Left ventricle myocardium superior (tissue), 1 donor: ENCODE measurements at regions not wholly inside any gene's neighbourhood (a gene's known extent, or its start where the extent isn't known, plus 50 kb on each side); places are given as distances from the start of the nearest gene placed in this dataset.
A peak's percentile ranks its signal among the peaks of the same experiment; 100 is the strongest.

Experiments
- ATAC-seq: fragments of 200-7000 bp; cut with Tn5 transposase; one replicate; pipeline ENCODE4 v1.9.1; 2020; ENCODE audit warnings: mild to moderate bottlenecking, moderate library complexity
- DNase-seq: peaks from one replicate; pipeline ENCODE4 v3.0.0-alpha.2; 2020
- intact Hi-C: fragments of 100-400 bp; cut with micrococcal nuclease; formaldehyde crosslinking; loops from one replicate; pipeline ENCODE4 v1.11.0; 2022
- donor health status: DM: no; HTN: yes; CAD: no; lungs with severe emphysema.

DNA sequence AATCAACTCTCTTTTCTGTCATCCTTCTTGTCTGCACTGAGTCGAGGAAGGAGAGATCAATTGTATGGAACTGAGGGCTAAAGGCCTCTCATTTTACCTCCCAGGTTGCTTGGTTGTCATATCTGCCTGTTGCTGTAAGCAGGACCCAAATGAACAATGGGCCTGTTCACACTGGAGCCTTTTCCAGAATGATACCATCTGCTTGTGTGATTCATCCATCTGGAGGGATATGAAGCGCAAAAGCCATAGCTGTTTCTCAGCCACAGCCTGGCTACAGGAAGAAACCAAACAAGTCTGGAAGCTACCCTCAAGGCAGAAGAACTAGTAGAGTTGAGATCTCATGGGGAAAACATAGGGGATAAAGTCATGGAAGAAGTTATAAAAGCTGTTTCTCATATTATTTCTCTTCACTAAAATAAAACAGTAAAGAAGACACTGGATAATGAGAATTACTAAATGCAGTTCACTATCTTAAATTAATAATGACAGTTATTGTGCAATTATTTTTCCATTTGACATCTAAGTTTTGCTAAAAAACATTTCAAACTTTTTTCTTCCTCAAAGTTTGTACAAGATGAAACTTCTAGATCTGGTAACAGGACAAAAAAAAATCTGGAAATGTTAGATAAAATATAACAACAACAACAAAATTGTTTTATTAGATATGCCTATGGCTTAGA is 106.3 kb downstream of the SPTSSA start:
- ATAC-seq = peak; percentile 94
- intact Hi-C loops = no loop called here
- DNase-seq = no peak

DNA sequence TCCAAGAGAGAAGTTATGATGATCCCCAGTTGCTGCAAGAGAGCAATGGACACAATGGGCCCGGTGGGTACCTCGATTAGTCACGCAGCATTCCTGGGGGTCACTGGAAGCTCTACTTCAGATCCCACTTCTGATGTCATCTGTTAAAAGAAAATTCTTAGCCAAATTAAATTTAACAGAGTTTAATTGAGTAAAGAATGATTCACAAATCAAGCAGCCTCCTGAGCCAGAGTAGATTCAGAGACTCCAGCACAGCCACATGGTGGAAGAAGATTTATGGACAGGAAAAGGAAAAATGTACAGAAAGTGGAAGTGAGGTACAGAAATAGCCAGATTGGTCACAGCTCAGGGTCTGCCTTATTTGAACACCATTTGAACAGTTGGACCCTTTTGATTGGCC is 107.5 kb downstream of the SPTSSA start:
- DNase-seq (no peak), ATAC-seq (peak; percentile 24)
- intact Hi-C loops = no loop called here

DNA sequence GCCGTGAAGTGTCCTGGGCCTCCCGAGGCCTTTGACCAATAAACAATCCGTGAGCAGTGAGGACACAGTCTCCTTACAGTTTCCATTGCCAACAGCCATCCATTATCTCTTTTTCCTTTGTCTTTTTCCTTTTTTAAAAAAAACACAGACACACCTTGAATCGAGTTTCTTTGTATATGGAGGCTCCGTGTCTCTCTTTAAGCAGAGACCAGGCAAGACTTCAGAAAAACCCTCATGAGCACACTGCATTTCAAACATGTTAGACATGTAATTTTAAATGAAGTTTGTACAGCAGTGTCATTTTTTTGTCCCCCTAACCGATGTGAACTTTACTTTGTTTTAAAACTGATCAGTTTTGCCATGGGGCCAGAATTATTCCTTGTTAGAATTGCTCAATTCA is 111.1 kb downstream of the SPTSSA start:
- intact Hi-C loops = no loop called here

DNA sequence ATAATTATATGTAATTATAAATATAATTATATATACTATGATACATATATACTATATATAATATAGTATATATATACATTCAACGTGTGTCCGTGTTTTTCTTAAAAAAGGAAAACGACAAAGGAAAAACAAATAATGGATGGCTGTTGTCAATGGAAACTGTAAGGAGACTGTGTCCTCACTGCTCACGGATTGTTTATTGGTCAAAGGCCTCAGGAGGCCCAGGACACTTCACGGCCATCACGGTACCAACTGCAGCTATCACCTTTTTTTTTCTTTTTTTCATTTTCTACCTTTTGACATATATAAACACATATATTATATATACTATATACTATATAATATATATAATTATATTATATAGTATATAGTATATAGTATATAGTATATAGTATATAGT is 113.4 kb downstream of the SPTSSA start:
- ATAC-seq (no peak), DNase-seq (no peak)
- intact Hi-C loops = no loop called here

More for the DNA sequence above, 111.1 kb downstream of the SPTSSA start:
- DNase-seq (no peak), ATAC-seq (no peak)

DNA sequence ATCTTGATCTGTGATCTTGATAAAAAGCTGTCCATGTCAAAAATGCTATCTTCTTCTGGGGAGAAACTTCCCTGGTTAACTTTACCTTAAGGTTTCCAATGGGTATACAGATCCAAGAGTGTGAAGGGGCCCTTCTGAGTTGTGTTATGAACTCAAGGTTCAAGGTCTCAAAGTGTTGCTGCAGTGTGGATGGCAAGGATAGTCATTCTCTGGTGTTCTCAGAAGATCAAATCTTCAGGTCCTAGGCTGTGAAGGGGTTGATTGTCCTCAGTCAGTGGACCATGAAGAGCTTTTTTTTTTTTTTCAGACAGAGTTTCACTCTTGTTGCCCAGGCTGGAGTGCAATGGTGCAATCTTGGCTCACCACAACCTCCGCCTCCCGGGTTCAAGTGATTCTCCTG is 114.4 kb downstream of the SPTSSA start:
- ATAC-seq (no peak), DNase-seq (no peak)
- intact Hi-C loops = no loop called here

DNA sequence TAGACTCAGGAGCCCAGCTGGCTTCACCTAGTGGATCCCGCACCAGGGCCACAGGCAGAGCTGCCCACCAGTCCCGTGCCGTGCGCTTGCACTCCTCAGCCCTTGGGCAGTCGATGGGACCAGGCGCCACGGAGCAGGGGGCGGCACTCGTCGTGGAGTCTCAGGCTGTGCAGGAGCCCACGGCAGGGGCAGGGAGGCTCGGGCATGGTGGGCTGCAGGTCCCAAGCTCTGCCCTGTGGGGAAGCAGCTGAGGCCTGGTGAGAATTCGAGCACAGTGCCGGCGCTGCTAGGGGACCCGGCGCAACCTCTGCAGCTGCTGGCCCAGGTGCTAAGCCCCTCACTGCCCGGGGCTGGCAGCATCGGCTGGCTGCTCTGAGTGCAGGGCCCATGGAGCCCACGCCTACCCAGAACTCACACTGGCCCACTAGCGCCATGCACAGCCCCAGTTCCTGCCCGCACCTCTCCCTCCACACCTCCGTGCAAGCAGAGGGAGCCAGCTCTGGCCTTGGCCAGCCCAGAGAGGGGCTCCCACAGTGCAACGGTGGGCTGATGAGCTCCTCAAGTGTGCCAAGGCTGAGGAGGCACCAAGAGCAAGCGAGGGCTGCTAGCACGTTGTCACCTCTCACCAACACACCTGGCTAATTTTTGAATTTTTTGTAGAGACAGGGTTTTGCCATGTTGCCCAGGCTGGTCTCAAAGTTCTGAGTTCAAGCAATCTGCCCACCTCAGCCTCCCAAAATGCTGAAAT is 116.1 kb downstream of the SPTSSA start:
- DNase-seq = no peak

DNA sequence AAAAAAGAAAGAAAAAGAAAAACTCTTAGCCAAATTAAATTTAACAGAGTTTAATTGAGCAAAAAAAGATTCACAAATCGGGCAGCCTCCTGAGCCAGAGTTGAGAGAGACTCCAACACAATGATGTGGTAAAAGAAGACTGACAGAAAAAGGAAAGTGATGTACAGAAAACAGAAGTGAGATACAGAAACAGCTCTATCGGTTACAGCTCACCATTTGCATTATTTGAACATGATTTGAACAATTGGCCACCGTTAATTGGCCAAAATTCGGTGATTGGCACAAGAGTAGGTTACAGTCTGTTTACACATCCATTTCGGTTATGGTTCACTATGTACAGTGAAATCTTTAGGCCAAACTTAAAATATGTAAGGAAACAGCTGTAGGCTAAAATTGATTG is 117.7 kb downstream of the SPTSSA start:
- no peak for DNase-seq
- ATAC-seq = no peak
- intact Hi-C loops = no loop called here

More for the DNA sequence above, 116.1 kb downstream of the SPTSSA start:
- ATAC-seq = no peak
- intact Hi-C loops = no loop called here

DNA sequence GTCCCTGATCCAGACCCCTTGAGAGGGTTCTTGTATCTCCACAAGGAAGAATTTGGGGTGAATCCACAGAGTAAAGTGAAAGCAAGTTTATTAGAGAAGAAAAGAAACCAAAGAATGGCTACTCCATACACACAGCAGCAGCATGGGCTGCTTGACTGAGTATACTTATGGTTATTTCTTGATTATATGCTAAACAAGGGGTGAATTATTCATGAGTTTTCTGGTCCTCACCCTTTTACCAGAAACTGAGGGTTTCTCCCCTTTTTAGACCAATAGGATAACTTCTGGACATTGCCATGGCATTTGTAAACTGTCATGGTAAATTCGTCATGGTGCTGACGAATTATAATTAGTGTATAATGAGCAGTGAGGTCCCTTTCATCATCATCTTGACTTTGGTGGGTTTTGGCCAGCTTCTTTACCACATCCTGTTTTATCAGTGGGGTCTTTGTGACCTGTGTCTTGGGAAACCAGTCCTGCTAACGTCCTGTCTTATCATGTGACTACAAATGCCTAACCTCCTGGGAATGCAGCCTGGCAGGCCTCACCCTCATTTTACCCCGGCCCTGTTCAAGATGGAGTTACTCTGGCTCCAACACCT is 121.9 kb downstream of the SPTSSA start:
- no peak for DNase-seq
- ATAC-seq = no peak
- intact Hi-C loops = no loop called here

DNA sequence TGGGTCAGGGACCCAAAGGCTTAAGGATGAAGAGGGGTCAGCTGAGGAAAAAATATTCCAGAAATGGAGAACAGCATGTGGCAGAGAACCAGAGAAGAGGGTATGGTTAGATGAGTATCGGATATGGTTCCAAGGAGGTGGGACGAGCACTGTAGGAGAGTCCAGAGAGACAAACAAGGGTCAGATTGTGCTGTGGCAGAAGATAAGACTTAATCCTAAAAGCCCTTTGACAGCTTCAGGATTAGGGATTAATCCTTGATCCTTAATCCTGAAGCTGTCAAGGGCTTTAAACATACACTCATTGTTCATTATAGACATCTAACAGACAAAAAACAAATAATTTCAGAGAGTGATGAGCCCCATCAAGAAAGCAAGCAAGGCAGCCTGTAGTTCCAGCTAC is 124.0 kb downstream of the SPTSSA start:
- DNase-seq (no peak), ATAC-seq (no peak)
- intact Hi-C loops = no loop called here

DNA sequence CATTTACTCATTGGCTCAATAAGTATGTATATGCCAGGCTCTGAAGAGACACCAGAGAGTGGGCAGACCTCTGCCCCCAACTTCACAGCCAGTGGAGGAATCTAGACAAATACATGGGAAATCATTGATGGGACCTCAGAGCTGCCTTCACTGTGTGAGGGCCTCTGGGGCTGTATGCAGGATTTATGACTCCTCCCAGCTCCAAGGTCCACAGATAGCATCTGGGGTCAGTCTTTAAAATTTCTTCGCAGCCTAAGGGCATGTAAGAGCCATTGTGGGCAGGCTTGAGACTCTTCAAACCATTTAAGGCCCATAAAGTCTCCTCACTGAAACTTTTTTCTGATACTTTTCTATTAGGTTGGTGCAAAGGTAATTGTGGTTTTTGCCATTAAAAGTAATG is 125.5 kb downstream of the SPTSSA start:
- ATAC-seq (no peak), DNase-seq (no peak)
- intact Hi-C loops = no loop called here

DNA sequence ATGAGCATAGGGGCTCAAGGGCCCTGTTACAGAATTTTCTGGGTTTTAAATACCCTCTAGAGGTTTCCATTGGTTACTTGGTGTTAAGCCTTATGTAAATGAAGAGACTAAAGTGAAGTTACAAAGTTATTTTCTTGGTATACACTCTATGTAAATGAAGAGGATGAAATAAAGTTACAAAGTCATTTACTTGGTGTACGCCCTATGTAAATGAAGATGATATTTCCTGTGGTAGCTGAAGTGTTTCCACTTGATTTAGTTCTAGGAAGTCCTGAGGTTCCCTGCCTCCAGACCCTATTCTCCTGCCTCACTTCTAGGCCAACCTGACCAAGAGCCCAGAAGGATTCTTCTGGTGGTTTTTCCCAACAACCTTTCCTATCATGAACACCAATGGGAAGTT is 126.1 kb downstream of the SPTSSA start:
- intact Hi-C loops = no loop called here
- no peak for DNase-seq
- ATAC-seq = no peak

DNA sequence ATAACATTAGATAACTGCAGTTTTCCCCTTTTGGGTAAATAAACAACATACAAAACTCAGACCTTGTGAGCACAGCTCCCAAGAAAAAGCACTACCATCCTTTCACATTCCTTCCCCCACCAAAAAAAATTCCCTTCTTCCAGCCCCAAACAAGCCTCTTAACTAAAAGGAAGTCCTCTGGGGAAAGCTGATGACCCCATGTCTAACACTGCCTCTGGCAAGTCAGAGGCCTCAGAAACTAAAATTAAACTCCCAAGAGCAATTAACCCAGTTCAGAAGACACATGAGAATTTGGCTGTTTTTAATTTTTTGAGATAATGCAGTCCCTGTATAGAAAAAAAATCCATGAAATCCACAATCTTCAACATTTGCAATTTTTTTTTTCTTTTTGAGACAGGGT is 127.7 kb downstream of the SPTSSA start:
- ATAC-seq (peak; percentile 19), DNase-seq (no peak)
- intact Hi-C loops = no loop called here

DNA sequence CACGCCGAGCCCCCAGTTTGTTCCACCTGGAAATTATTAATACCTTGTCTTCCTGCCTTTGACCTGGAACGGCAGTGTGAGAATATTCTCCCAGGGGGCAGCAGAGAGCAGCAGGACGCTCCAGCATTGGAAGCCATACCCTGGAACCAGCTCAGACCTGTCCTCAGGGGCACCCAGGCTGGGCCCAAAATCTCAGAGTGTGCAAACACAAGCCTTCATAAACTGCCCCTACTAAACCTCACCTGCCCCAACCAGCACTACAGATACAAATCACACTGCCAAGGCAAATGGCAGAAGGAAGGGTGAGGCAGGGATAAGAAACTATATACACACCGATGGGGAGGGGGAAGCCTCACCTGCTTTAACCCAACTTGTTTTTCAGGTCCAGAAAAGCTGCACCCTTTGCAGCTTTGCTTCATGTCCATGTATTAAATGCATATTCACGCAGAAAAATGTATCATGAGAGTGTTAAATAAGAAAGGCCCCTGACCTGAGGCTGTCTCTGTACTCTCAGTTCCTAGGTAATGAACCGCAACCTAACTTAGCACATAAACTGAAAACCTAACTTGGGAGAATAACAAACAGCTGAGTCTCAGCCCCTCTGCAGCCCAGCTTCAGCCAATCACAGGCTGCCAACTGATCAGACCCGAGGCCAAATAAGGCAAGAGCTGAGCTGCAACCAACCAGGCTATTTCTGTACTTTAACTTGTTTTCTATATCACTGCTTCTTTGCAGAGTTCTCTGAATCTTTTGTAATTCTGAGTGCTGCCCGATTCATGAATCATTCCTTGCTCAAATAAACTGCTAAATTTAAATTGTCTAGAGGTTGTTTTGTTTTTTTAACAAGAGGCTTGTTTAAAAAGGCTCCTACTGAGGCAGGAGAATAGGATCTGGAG is 130.1 kb downstream of the SPTSSA start:
- ATAC-seq (peak; percentile 83), DNase-seq (peak; percentile 65)
- intact Hi-C loops = no loop called here

DNA sequence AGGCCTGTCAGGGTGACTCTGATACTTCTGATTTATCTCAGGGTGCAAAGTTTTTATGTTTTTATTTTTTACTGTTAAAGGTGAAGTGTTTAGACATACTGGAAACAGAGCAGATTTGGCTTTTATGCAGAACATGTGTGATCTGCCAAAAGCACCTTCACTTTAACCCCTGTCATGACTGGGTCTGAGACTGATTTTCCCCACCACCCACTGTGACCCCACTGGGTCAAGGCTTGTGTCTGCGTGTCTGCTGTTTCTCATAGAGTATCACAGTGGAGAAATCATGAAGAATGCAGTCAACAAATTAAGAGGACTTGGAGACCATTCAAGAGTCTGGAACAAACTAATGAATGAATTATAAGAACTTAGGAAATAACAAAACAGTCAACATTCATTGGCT is 131.2 kb downstream of the SPTSSA start:
- ATAC-seq = no peak
- intact Hi-C loops = no loop called here
- no peak for DNase-seq

DNA sequence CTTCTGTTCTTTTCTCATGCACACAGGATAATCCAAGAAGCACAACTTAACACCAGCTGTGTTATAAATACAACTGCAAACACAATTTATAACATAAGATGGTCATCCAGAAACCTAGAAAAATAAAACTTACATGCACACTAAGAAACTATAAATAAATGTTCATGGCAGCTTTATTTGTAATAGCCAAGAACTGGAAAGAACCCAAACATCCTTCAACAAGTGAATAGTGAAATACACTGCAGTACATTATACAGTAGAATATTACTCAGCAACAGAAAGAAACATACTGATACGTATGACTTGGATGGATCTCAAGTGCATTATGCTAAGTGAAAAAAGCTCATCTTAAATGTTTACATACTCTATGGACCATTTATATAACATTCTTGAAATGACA is 132.7 kb downstream of the SPTSSA start:
- DNase-seq (no peak), ATAC-seq (no peak)
- intact Hi-C loops = no loop called here

DNA sequence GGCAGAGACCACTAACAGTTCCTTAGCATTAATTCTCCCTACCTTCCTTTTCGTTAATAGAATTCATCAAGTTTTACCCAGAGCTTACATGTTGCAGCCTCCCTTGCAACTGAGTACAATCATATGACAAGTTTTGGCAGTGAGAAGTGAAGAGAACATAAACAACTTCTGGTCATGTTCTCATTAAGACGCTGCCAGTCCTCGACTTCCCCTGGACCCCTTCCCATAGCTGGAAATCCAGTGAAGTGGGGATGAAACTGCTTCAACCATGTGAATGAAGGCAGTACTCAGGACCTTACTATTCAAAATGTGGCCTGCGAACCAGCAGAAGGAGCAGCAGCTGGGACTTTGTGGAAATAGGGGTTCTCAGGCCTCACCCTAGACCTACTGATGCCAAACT is 133.9 kb downstream of the SPTSSA start:
- DNase-seq = no peak
- intact Hi-C loops = no loop called here
- no peak for ATAC-seq

DNA sequence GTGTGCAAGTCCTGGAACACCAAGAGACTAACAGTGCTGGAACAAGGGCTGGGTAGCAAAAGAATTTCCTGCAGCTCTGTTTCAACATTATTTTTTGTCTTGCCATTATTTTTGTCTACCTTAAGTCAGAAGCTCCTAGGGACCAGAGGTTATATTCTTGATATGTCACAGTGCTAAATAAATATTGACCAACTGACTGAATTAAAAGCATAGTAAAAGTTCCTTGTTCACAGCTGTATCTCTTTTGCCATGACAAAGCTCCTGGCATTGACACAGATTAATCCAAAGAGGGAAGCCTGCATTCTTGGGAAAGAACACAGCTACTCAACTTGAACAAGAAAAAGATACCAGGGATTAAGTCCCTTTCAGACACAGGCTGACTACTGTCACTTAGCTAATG is 136.5 kb downstream of the SPTSSA start:
- ATAC-seq = no peak
- intact Hi-C loops = no loop called here
- DNase-seq = no peak

DNA sequence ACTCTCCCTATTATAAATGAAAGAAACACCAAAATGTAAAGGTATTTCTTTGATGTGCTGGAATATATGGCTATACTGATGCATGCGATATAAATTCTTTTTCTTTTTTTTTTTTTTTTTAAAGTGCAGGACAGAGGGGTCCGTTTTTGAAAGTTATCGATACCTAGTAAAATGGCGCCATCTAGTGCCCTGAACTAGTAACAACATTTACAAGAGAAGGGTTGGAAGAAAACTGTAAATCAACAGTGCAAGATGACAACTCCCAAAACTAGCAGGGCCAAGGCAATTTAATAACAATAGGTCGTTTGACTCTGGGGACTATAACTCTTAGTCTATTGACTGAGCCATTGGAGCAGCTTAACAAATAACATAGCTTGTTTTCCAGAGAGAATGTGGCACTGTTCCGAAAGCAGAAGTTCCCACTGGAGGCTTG is 137.7 kb downstream of the SPTSSA start:
- DNase-seq (no peak), ATAC-seq (peak; percentile 59)
- intact Hi-C loops = no loop called here

DNA sequence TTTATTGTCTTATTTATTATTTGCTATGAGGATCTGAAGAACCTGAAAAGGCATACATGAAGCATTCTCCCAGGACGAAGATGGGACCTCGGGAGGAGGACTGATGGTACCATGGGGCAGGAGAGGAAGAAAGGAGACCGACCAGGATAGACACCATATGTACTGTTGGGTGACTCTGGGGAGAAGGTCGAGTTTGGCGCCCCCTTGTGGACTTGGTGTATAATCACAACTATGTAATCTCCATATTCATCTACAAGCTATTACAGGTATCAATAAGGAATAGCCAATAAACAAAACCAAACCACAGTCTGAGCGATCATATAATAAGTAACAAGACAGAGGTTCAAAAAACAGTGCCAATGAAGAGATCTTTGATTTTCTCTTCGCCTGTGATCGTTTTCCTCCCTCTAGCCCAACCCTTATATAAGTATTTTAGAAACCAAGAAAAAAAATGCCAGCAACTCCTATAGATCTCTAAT is 139.1 kb downstream of the SPTSSA start:
- intact Hi-C loops = no loop called here
- ATAC-seq (peak; percentile 72), DNase-seq (peak; percentile 40)
